HEK293 (cell line): ENCODE measurements at regions not wholly inside any gene's neighbourhood (a gene's known extent, or its start where the extent isn't known, plus 50 kb on each side); places are given as distances from the start of the nearest gene placed in this dataset.

Experiments used
- CTCF ChIA-PET: fragments of 350-600 bp; formaldehyde crosslinking; extraction: SDS; loops from one replicate; lab custom pipeline; 2021; ENCODE audit warnings: antibody characterized with exemption; lab: Yijun Ruan, JAX
- POLR2A ChIA-PET: fragments of 300-600 bp; formaldehyde crosslinking; extraction: SDS; loops from one replicate; lab custom pipeline; 2020; ENCODE audit warnings: antibody characterized with exemption, inconsistent platforms; lab: Yijun Ruan, JAX
- H3K27ac ChIP-seq: fragments of 200-500 bp; sonication (Bioruptor generic); 2 replicates; pipeline ENCODE4 v1.5.1; 2014; ENCODE audit warnings: low read depth, low read length, control low read depth, inconsistent platforms; ENCODE audit errors: extremely low read depth
- H3K36me3 ChIP-seq, 2 experiments: fragments of 200-500 bp in 1 of 2; sonication (Bioruptor generic) in 1 of 2; 1 replicate in 1 of 2; 2 replicates in 1 of 2; pipeline ENCODE4 v1.5.1; 2014 to 2017; ENCODE audit warnings: inconsistent platforms in 2 of 2, low read length in 2 of 2; ENCODE audit not compliant: control insufficient read depth in 2 of 2, insufficient read depth in 1 of 2
- H3K4me1 ChIP-seq: fragments of 200-500 bp; sonication (Bioruptor generic); 2 replicates; pipeline ENCODE4 v1.5.1; 2014; ENCODE audit warnings: mild to moderate bottlenecking, low read length, inconsistent platforms; ENCODE audit not compliant: control insufficient read depth, insufficient read depth
- H3K4me3 ChIP-seq: 2 replicates; pipeline ENCODE4 v1.5.1; 2011; ENCODE audit warnings: low read depth, mild to moderate bottlenecking, control low read depth, low read length, moderate library complexity
- H3K9me3 ChIP-seq: fragments of 200-500 bp; sonication (Bioruptor generic); 2 replicates; pipeline ENCODE4 v1.5.1; 2014; ENCODE audit warnings: low read depth, low read length, inconsistent platforms; ENCODE audit not compliant: control insufficient read depth, insufficient read depth
- GLI2 ChIP-seq: fragments of 450-650 bp; formaldehyde crosslinking; IDR thresholded peaks from 2 replicates; pipeline ENCODE4; 2017; ENCODE audit warnings: missing biosample characterization, missing genetic modification characterization, low read depth, borderline replicate concordance
- ZBTB17 ChIP-seq: fragments of 450-650 bp; formaldehyde crosslinking; IDR thresholded peaks from 2 replicates; pipeline ENCODE4 v1.5.1; 2016; ENCODE audit warnings: missing biosample characterization, missing genetic modification characterization
- ZFP41 ChIP-seq: fragments of 450-650 bp; formaldehyde crosslinking; IDR thresholded peaks from 2 replicates; pipeline ENCODE4 v1.5.1; 2016; ENCODE audit warnings: missing biosample characterization, missing genetic modification characterization, borderline replicate concordance
- ZNF138 ChIP-seq: fragments of 450-650 bp; formaldehyde crosslinking; IDR thresholded peaks from 2 replicates; pipeline ENCODE4 v1.5.1; 2016; ENCODE audit warnings: missing biosample characterization, missing genetic modification characterization, borderline replicate concordance
- ZNF19 ChIP-seq: fragments of 450-650 bp; formaldehyde crosslinking; IDR thresholded peaks from 2 replicates; pipeline ENCODE4; 2016; ENCODE audit warnings: missing biosample characterization, missing genetic modification characterization, low read depth
- ZNF211 ChIP-seq: fragments of 450-650 bp; formaldehyde crosslinking; IDR thresholded peaks from 2 replicates; pipeline ENCODE4 v1.5.1; 2016; ENCODE audit warnings: low read depth, missing biosample characterization, missing genetic modification characterization
- ZNF214 ChIP-seq: fragments of 450-650 bp; formaldehyde crosslinking; IDR thresholded peaks from 2 replicates; pipeline ENCODE4 v1.5.1; 2017; ENCODE audit warnings: missing biosample characterization, mild to moderate bottlenecking, missing genetic modification characterization, borderline replicate concordance
- ZNF248 ChIP-seq: fragments of 450-650 bp; formaldehyde crosslinking; IDR thresholded peaks from 2 replicates; pipeline ENCODE4 v1.5.1; 2017; ENCODE audit warnings: missing biosample characterization, missing genetic modification characterization
- ZNF426 ChIP-seq: fragments of 450-650 bp; formaldehyde crosslinking; IDR thresholded peaks from 2 replicates; pipeline ENCODE4 v1.5.1; 2017; ENCODE audit warnings: missing biosample characterization, missing genetic modification characterization, mild to moderate bottlenecking, inconsistent platforms, moderate library complexity
- ZNF529 ChIP-seq: fragments of 450-650 bp; formaldehyde crosslinking; IDR thresholded peaks from 2 replicates; pipeline ENCODE4 v1.5.1; 2017; ENCODE audit warnings: missing genetic modification characterization, missing biosample characterization; ENCODE audit not compliant: insufficient replicate concordance
- ZNF621 ChIP-seq: fragments of 450-650 bp; formaldehyde crosslinking; IDR thresholded peaks from 2 replicates; pipeline ENCODE4 v1.5.1; 2017; ENCODE audit warnings: missing biosample characterization, missing genetic modification characterization
- ZNF747 ChIP-seq: fragments of 450-650 bp; formaldehyde crosslinking; IDR thresholded peaks from 2 replicates; pipeline ENCODE4 v1.5.1; 2016; ENCODE audit warnings: missing biosample characterization, missing genetic modification characterization
- ZNF791 ChIP-seq: fragments of 450-650 bp; formaldehyde crosslinking; IDR thresholded peaks from 2 replicates; pipeline ENCODE4 v1.5.1; 2016; ENCODE audit warnings: missing biosample characterization, missing genetic modification characterization
- TF ChIP-seq, protein P1 (sequence below): fragments of 450-650 bp; formaldehyde crosslinking; IDR thresholded peaks from 2 replicates; pipeline ENCODE4 v1.5.1; 2016; ENCODE audit warnings: missing biosample characterization, missing genetic modification characterization
- TF ChIP-seq, protein P2 (sequence below): fragments of 450-650 bp; formaldehyde crosslinking; IDR thresholded peaks from 2 replicates; pipeline ENCODE4 v1.5.1; 2016; ENCODE audit warnings: missing biosample characterization, missing genetic modification characterization, borderline replicate concordance
- TF ChIP-seq, protein P3 (sequence below): fragments of 450-650 bp; formaldehyde crosslinking; conservative IDR thresholded peaks from 2 replicates; pipeline ENCODE4 v1.5.1; 2016; ENCODE audit warnings: low read depth, missing biosample characterization, missing genetic modification characterization
- TF ChIP-seq, protein P4 (sequence below): fragments of 450-650 bp; formaldehyde crosslinking; IDR thresholded peaks from 2 replicates; pipeline ENCODE4 v1.5.1; 2017; ENCODE audit warnings: missing biosample characterization, missing genetic modification characterization
- TF ChIP-seq, protein P5 (sequence below): fragments of 450-650 bp; formaldehyde crosslinking; optimal IDR thresholded peaks from 2 replicates; pipeline ENCODE3; 2016; ENCODE audit warnings: missing biosample characterization, mild to moderate bottlenecking, missing genetic modification characterization
- TF ChIP-seq, protein P6 (sequence below): fragments of 450-650 bp; formaldehyde crosslinking; IDR thresholded peaks from 2 replicates; pipeline ENCODE4 v1.5.1; 2016; ENCODE audit warnings: missing biosample characterization, missing genetic modification characterization

DNA sequence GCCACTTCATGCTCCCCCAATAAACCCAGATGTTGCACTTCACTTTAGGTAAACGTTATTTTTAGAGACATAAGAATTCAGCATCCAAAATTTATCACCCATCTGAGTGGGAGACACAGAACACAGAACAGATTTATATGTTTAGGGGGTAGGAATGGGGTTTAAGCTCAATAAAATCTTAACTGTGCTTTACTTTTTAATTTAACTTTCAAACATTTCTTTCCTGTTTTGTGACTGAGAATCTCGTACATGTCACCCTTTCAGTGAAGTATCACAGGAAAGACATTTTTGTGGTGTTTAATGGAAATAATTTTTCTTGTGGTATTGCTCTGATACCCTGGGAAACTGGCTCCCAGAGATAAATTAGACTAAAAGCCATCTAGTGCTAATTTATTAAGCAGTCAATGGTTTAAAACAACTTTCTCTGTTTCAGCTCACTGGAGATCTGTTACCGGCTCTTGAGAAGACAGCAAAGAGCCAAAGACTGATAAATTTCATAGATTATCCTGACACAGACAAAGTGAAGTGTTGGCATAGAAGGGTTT lies 148.0 kb upstream of the BMP4 start:
- Histone ChIP-seq H3K4me1 (no peaks in the 10 kb centered on the region), H3K9me3 (no peaks in the 10 kb centered on the region)
- CTCF ChIA-PET, result interaction anchor here (0.5 to 1.1 kb wide), 3 partner anchors 40 to 1679 kb away, joined by 3 to 4 read pairs (median 4); no protein-coding TSS in a partner anchor
- TF ChIP-seq ZNF747 (tag by site-specific recombination) (no peak), ZNF426 (no peak), ZNF248 (tag by site-specific recombination) (no peak), ZNF211 (no peak), ZNF214 (tag by site-specific recombination) (no peak), ZBTB17 (no peak)
- TF ChIP-seq, protein P1, sequence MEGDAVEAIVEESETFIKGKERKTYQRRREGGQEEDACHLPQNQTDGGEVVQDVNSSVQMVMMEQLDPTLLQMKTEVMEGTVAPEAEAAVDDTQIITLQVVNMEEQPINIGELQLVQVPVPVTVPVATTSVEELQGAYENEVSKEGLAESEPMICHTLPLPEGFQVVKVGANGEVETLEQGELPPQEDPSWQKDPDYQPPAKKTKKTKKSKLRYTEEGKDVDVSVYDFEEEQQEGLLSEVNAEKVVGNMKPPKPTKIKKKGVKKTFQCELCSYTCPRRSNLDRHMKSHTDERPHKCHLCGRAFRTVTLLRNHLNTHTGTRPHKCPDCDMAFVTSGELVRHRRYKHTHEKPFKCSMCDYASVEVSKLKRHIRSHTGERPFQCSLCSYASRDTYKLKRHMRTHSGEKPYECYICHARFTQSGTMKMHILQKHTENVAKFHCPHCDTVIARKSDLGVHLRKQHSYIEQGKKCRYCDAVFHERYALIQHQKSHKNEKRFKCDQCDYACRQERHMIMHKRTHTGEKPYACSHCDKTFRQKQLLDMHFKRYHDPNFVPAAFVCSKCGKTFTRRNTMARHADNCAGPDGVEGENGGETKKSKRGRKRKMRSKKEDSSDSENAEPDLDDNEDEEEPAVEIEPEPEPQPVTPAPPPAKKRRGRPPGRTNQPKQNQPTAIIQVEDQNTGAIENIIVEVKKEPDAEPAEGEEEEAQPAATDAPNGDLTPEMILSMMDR (tag by site-specific recombination), result no peak
- TF ChIP-seq, protein P2, sequence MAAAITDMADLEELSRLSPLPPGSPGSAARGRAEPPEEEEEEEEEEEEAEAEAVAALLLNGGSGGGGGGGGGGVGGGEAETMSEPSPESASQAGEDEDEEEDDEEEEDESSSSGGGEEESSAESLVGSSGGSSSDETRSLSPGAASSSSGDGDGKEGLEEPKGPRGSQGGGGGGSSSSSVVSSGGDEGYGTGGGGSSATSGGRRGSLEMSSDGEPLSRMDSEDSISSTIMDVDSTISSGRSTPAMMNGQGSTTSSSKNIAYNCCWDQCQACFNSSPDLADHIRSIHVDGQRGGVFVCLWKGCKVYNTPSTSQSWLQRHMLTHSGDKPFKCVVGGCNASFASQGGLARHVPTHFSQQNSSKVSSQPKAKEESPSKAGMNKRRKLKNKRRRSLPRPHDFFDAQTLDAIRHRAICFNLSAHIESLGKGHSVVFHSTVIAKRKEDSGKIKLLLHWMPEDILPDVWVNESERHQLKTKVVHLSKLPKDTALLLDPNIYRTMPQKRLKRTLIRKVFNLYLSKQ (tag by site-specific recombination), result no peak
- TF ChIP-seq, all 188 proteins: peak for 0
- Histone ChIP-seq H3K4me3 (no peak overlapping the region), H3K36me3 (no peaks in the 10 kb centered on the region), H3K27ac (no peak overlapping the region)
- POLR2A ChIA-PET, result no interaction called here

DNA sequence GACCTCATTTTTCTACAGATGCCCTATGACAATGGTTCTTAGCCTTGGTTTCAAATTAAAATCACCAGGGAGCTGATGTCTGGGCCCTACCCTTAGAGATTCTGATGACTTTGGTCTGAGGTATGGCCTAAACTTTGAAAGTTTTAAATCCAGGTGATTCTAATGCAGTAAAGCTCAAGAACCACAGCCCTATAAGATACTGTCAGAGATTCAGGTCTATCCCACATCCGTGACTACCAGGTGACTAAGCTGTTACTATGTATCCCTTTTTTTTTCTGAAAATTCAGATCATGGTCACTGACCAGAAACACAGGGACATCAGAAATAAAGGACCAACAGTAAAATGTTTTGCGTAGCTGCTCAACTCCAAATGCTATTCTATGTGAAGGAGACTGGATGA lies 148.8 kb upstream of the BMP4 start:
- H3K9me3 ChIP-seq, result no peaks in the 10 kb centered on the region
- ChIA-PET POLR2A (no interaction called here), CTCF (interaction anchor here (0.6 to 1.0 kb wide), 3 partner anchors 41 to 242 kb away, joined by 3 to 6 read pairs (median 3); no protein-coding TSS in a partner anchor)
- no peaks in the 10 kb centered on the region for H3K36me3 ChIP-seq
- H3K4me3 ChIP-seq, result no peak overlapping the region
- H3K27ac ChIP-seq, result no peak overlapping the region
- H3K4me1 ChIP-seq, result no peaks in the 10 kb centered on the region
- TF ChIP-seq, protein P3, sequence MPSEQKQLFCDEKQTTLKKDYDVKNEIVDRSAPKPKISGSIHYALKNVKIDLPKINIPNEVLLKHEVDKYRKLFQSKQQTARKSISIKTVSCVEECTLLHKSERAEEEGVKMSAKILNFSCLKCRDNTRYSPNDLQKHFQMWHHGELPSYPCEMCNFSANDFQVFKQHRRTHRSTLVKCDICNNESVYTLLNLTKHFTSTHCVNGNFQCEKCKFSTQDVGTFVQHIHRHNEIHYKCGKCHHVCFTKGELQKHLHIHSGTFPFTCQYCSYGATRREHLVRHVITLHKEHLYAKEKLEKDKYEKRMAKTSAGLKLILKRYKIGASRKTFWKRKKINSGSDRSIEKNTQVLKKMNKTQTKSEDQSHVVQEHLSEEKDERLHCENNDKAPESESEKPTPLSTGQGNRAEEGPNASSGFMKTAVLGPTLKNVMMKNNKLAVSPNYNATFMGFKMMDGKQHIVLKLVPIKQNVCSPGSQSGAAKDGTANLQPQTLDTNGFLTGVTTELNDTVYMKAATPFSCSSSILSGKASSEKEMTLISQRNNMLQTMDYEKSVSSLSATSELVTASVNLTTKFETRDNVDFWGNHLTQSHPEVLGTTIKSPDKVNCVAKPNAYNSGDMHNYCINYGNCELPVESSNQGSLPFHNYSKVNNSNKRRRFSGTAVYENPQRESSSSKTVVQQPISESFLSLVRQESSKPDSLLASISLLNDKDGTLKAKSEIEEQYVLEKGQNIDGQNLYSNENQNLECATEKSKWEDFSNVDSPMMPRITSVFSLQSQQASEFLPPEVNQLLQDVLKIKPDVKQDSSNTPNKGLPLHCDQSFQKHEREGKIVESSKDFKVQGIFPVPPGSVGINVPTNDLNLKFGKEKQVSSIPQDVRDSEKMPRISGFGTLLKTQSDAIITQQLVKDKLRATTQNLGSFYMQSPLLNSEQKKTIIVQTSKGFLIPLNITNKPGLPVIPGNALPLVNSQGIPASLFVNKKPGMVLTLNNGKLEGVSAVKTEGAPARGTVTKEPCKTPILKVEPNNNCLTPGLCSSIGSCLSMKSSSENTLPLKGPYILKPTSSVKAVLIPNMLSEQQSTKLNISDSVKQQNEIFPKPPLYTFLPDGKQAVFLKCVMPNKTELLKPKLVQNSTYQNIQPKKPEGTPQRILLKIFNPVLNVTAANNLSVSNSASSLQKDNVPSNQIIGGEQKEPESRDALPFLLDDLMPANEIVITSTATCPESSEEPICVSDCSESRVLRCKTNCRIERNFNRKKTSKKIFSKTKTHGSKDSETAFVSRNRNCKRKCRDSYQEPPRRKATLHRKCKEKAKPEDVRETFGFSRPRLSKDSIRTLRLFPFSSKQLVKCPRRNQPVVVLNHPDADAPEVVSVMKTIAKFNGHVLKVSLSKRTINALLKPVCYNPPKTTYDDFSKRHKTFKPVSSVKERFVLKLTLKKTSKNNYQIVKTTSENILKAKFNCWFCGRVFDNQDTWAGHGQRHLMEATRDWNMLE (tag by site-specific recombination), result no peak
- TF ChIP-seq ZNF529 (tag by site-specific recombination) (no peak), ZNF138 (no peak), ZNF791 (tag by site-specific recombination) (no peak), ZNF19 (tag by site-specific recombination) (no peak), ZNF621 (tag by site-specific recombination) (no peak), GLI2 (tag by site-specific recombination) (no peak), ZNF211 (no peak), ZFP41 (tag by site-specific recombination) (no peak), ZNF248 (tag by site-specific recombination) (no peak)
- TF ChIP-seq, protein P4, sequence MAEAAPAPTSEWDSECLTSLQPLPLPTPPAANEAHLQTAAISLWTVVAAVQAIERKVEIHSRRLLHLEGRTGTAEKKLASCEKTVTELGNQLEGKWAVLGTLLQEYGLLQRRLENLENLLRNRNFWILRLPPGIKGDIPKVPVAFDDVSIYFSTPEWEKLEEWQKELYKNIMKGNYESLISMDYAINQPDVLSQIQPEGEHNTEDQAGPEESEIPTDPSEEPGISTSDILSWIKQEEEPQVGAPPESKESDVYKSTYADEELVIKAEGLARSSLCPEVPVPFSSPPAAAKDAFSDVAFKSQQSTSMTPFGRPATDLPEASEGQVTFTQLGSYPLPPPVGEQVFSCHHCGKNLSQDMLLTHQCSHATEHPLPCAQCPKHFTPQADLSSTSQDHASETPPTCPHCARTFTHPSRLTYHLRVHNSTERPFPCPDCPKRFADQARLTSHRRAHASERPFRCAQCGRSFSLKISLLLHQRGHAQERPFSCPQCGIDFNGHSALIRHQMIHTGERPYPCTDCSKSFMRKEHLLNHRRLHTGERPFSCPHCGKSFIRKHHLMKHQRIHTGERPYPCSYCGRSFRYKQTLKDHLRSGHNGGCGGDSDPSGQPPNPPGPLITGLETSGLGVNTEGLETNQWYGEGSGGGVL, result no peak
- TF ChIP-seq, protein P5, sequence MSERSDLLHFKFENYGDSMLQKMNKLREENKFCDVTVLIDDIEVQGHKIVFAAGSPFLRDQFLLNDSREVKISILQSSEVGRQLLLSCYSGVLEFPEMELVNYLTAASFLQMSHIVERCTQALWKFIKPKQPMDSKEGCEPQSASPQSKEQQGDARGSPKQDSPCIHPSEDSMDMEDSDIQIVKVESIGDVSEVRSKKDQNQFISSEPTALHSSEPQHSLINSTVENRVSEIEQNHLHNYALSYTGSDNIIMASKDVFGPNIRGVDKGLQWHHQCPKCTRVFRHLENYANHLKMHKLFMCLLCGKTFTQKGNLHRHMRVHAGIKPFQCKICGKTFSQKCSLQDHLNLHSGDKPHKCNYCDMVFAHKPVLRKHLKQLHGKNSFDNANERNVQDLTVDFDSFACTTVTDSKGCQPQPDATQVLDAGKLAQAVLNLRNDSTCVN (tag by site-specific recombination), result no peak
- TF ChIP-seq, protein P6, sequence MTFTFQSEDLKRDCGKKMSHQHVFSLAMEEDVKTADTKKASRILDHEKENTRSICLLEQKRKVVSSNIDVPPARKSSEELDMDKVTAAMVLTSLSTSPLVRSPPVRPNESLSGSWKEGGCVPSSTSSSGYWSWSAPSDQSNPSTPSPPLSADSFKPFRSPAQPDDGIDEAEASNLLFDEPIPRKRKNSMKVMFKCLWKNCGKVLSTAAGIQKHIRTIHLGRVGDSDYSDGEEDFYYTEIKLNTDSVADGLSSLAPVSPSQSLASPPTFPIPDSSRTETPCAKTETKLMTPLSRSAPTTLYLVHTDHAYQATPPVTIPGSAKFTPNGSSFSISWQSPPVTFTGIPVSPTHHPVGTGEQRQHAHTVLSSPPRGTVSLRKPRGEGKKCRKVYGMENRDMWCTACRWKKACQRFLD (tag by site-specific recombination), result no peak
- TF ChIP-seq, all 188 proteins: peak for 0
